PFSK-1 (cell line): ENCODE measurements at regions not wholly inside any gene's neighbourhood (a gene's known extent, or its start where the extent isn't known, plus 50 kb on each side); places are given as distances from the start of the nearest gene placed in this dataset.

ENCODE experiments used
- POLR2AphosphoS5 ChIP-seq: IDR thresholded peaks from 2 replicates; pipeline ENCODE4 v1.6.1; 2012; ENCODE audit warnings: low read depth, mild to moderate bottlenecking, control low read depth, low read length, moderate library complexity
- REST ChIP-seq, 2 experiments: IDR thresholded peaks; 2 replicates each; pipeline versions ENCODE4 v1.6.1 to v1.8.0; 2011 to 2012; ENCODE audit warnings: low read depth in 2 of 2, low read length in 2 of 2, control low read depth in 1 of 2, inconsistent platforms in 1 of 2, mild to moderate bottlenecking in 1 of 2, moderate library complexity in 1 of 2; ENCODE audit not compliant: insufficient read depth in 1 of 2

- no peak for TF ChIP-seq POLR2AphosphoS5
- no peak for TF ChIP-seq REST (IDR thresholded peaks at IDR 0.05; ENCODE audit: insufficient read depth in 1 of 2, low read depth in 2 of 2, low read length in 2 of 2)
Observed at GRCh38 chr21:15199414-15200383, 134.9 kb upstream of the NRIP1 start.
